Endothelial cell of umbilical vein (primary cell): ENCODE measurements at regions not wholly inside any gene's neighbourhood (a gene's known extent, or its start where the extent isn't known, plus 50 kb on each side); places are given as distances from the start of the nearest gene placed in this dataset.

Experiments
- BruUV-seq: library from RNA; stranded (reverse); fragments of 400-500 nt; replicated peaks from 2 replicates; lab custom pipeline; 2021; lab: Mats Ljungman, UMichigan
- CTCF ChIA-PET: fragments of 300-600, 350-600 bp; sonication (Branson Sonifier 250); formaldehyde crosslinking; loops from one replicate; lab custom pipeline; 2021; ENCODE audit warnings: antibody characterized with exemption, inconsistent platforms; lab: Charles Lee
- POLR2A ChIA-PET: fragments of 300-600, 350-600 bp; sonication (Branson Sonifier 250); formaldehyde crosslinking; loops from one replicate; lab custom pipeline; 2021; ENCODE audit warnings: antibody characterized with exemption, inconsistent platforms; lab: Charles Lee
- DNase-seq: peaks from one replicate; pipeline ENCODE4 v3.0.0-alpha.2; 2011; ENCODE audit warnings: low read depth, low spot score
- FAIRE-seq: peaks from 2 replicates; lab custom pipeline; 2011; peaks lifted over from hg19 to GRCh38; lab: Jason Lieb, UNC
- H2AFZ ChIP-seq: 2 replicates; pipeline ENCODE4 v1.6.0; 2012; ENCODE audit warnings: low read depth, low read length, control low read depth, inconsistent platforms
- H3K27ac ChIP-seq: 2 replicates; pipeline ENCODE4 v1.5.1; 2011; ENCODE audit warnings: low read depth, mild to moderate bottlenecking, control low read depth, low read length, moderate library complexity; ENCODE audit not compliant: insufficient read depth
- H3K27me3 ChIP-seq, 2 experiments: 2 replicates each; pipeline versions ENCODE4 v1.6.0 to v1.6.1; 2011; ENCODE audit warnings: low read length in 2 of 2, mixed read lengths in 1 of 2; ENCODE audit not compliant: control insufficient read depth in 2 of 2, insufficient read depth in 2 of 2
- H3K36me3 ChIP-seq, 2 experiments: 2 replicates in 1 of 2; 3 replicates in 1 of 2; pipeline ENCODE4 v1.5.1; 2011; ENCODE audit warnings: low read length in 2 of 2, mild to moderate bottlenecking in 1 of 2, moderate library complexity in 1 of 2; ENCODE audit not compliant: control insufficient read depth in 2 of 2, insufficient read depth in 2 of 2; ENCODE audit errors: extremely low read depth in 1 of 2
- H3K4me1 ChIP-seq: 3 replicates; pipeline ENCODE4 v1.5.1; 2011; ENCODE audit warnings: mild to moderate bottlenecking, low read length; ENCODE audit not compliant: control insufficient read depth, insufficient read depth; ENCODE audit errors: extremely low read depth
- H3K4me2 ChIP-seq: 2 replicates; pipeline ENCODE4 v1.6.1; 2011; ENCODE audit warnings: low read length, control low read depth, mixed read lengths; ENCODE audit not compliant: insufficient read depth
- H3K4me3 ChIP-seq, 3 experiments: fragments of 200-600 bp in 1 of 3; sonication (generic), shearing (Covaris generic) in 1 of 3; replicated peaks in 1 of 3; 2 replicates each; pipeline ENCODE4 v1.5.1; 2011 to 2016; ENCODE audit warnings: control low read depth in 3 of 3, low read length in 3 of 3, mild to moderate bottlenecking in 2 of 3, inconsistent platforms in 1 of 3, low read depth in 1 of 3, moderate library complexity in 1 of 3; ENCODE audit not compliant: insufficient read depth in 1 of 3
- H3K79me2 ChIP-seq: 2 replicates; pipeline ENCODE4 v1.6.0; 2012; ENCODE audit warnings: low read length, inconsistent platforms; ENCODE audit not compliant: control insufficient read depth, insufficient read depth
- H3K9ac ChIP-seq: replicated peaks from 2 replicates; pipeline ENCODE3; 2011; ENCODE audit warnings: low read length, control low read depth; ENCODE audit not compliant: insufficient read depth; ENCODE audit errors: extremely low read depth
- H3K9me1 ChIP-seq: replicated peaks from 3 replicates; pipeline ENCODE4 v1.6.0; 2011; ENCODE audit warnings: mild to moderate bottlenecking, low read length; ENCODE audit not compliant: control insufficient read depth, insufficient read depth; ENCODE audit errors: extremely low read depth
- H3K9me3 ChIP-seq: replicated peaks from 2 replicates; pipeline ENCODE4 v1.5.1; 2012; ENCODE audit warnings: low read length, inconsistent platforms; ENCODE audit not compliant: control insufficient read depth, insufficient read depth
- H4K20me1 ChIP-seq: replicated peaks from 2 replicates; pipeline ENCODE3; 2011; ENCODE audit warnings: mild to moderate bottlenecking, low read length; ENCODE audit not compliant: control insufficient read depth, insufficient read depth; ENCODE audit errors: extremely low read depth
- CTCF ChIP-seq, 2 donors: IDR thresholded peaks; 1 replicate in 1 of 2; 2 replicates in 1 of 2; pipeline ENCODE4 v1.5.1; 2011; ENCODE audit warnings: low read length in 2 of 2, mild to moderate bottlenecking in 2 of 2, moderate library complexity in 2 of 2, control low read depth in 1 of 2, inconsistent platforms in 1 of 2, low read depth in 1 of 2; ENCODE audit not compliant: insufficient read depth in 1 of 2; ENCODE audit errors: extremely low read depth in 1 of 2
- EZH2 ChIP-seq: IDR thresholded peaks from 2 replicates; pipeline ENCODE4 v1.6.1; 2012; ENCODE audit warnings: borderline replicate concordance, low read depth, mild to moderate bottlenecking, moderate library complexity, low read length, inconsistent platforms; ENCODE audit not compliant: severe bottlenecking
- FOS ChIP-seq: IDR thresholded peaks from 2 replicates; pipeline ENCODE4 v1.6.1; 2011; ENCODE audit warnings: mild to moderate bottlenecking, low read length, moderate library complexity, borderline replicate concordance; ENCODE audit not compliant: insufficient read depth
- GATA2 ChIP-seq: IDR thresholded peaks from 2 replicates; pipeline ENCODE4 v1.7.0; 2011; ENCODE audit warnings: low read depth, mild to moderate bottlenecking, moderate library complexity, mixed read lengths, low read length; ENCODE audit not compliant: insufficient read length, insufficient read depth
- JUN ChIP-seq: IDR thresholded peaks from 2 replicates; pipeline ENCODE4 v1.6.1; 2011; ENCODE audit warnings: borderline replicate concordance, low read depth; ENCODE audit not compliant: insufficient read length, insufficient read depth
- MAX ChIP-seq: IDR thresholded peaks from 2 replicates; pipeline ENCODE4 v1.6.1; 2011; ENCODE audit not compliant: insufficient read depth, insufficient read length
- MYC ChIP-seq: IDR thresholded peaks from one replicate; pipeline ENCODE4 v1.6.1; 2011; ENCODE audit warnings: mild to moderate bottlenecking, low read depth, low read length
- POLR2A ChIP-seq: IDR thresholded peaks from 2 replicates; pipeline ENCODE4 v1.6.1; 2012; ENCODE audit warnings: low read depth, mild to moderate bottlenecking, control low read depth, low read length
- POLR2AphosphoS5 ChIP-seq: IDR thresholded peaks from 2 replicates; pipeline ENCODE4 v1.6.1; 2012; ENCODE audit warnings: low read depth, mild to moderate bottlenecking, control low read depth, low read length, moderate library complexity; ENCODE audit not compliant: insufficient read depth
- dilution Hi-C: fragments of 300-500 bp; cut with MboI; formaldehyde crosslinking; loops from one replicate; pipeline ENCODE4 v1.15.0; 2019; ENCODE audit warnings: low sequenced_read_pairs; ENCODE audit not compliant: extremely low pct_ligation_motif_present
- intact Hi-C: fragments of 100-400 bp; cut with micrococcal nuclease; formaldehyde crosslinking; loops from one replicate; pipeline ENCODE4 v1.10.0; 2022

GRCh38 chrX:8960957-8961468, 72.9 kb downstream of the FAM9B start:
- Histone ChIP-seq H3K4me2 (no peak overlapping the region), H3K4me1 (no peaks in the 10 kb centered on the region), H4K20me1 (no peaks in the 10 kb centered on the region), H3K9me1 (no peaks in the 10 kb centered on the region), H3K36me3 (no peaks in the 10 kb centered on the region), H3K27ac (no peak overlapping the region), H2AFZ (no peak overlapping the region), H3K27me3 (no peaks in the 10 kb centered on the region), H3K9me3 (no peaks in the 10 kb centered on the region), H3K9ac (no peak overlapping the region), H3K79me2 (no peaks in the 10 kb centered on the region), H3K4me3 (no peak overlapping the region)
- no TSS peak for BruUV-seq
- DNase-seq, result no peak
- FAIRE-seq, result no peak
- CTCF ChIA-PET, result no interaction called here
- no peak for TF ChIP-seq EZH2
- no peak for TF ChIP-seq POLR2A
- no peak for TF ChIP-seq POLR2AphosphoS5
- TF ChIP-seq JUN, result no peak
- TF ChIP-seq CTCF (IDR thresholded peaks at IDR 0.05; ENCODE audit: extremely low read depth in 1 of 2, insufficient read depth in 1 of 2, low read depth in 1 of 2, low read length in 2 of 2), result no peak
- no peak for TF ChIP-seq MAX
- no peak for TF ChIP-seq GATA2
- no peak for TF ChIP-seq FOS
- no peak for TF ChIP-seq MYC
- intact Hi-C loops, result no loop called here
- POLR2A ChIA-PET, result no interaction called here
- dilution Hi-C loops, result no loop called here
